ENCODE measurements at regions not wholly inside any gene's neighbourhood (a gene's known extent, or its start where the extent isn't known, plus 50 kb on each side); places are given as distances from the start of the nearest gene placed in this dataset.
"Not testable (repeated sequence)": the region's sequence is repeated elsewhere in the genome, so short reads cannot be mapped to it uniquely, and the experiment has no call there.

- FAIRE-seq; H3K4me3 Mint-ChIP-seq (ENCODE audit: unreplicated experiment); H3K36me3 Mint-ChIP-seq (ENCODE audit: low read depth, unreplicated experiment); H4K20me1 ChIP-seq (ENCODE audit: insufficient read depth, low read length); H3K4me1 Mint-ChIP-seq (ENCODE audit: low read depth, unreplicated experiment); H3K79me2 ChIP-seq (ENCODE audit: insufficient read depth, low read length); H3K36me3 ChIP-seq (ENCODE audit: insufficient read depth, low read length); H3K4me1 ChIP-seq (ENCODE audit: insufficient read depth, low read length); H3K9ac ChIP-seq (ENCODE audit: low read length); H3K4me3 ChIP-seq (ENCODE audit: insufficient read depth, low read depth, low read length); H3K9me3 ChIP-seq (ENCODE audit: insufficient read depth, low read depth, low read length); H3K27ac Mint-ChIP-seq (ENCODE audit: unreplicated experiment); H3K27ac ChIP-seq (ENCODE audit: low read depth, low read length); H2AFZ ChIP-seq (ENCODE audit: low read depth, low read length); H3K27me3 ChIP-seq (ENCODE audit: insufficient read depth, low read length); H3K4me2 ChIP-seq (ENCODE audit: low read length); H3K27me3 Mint-ChIP-seq (ENCODE audit: low read depth, unreplicated experiment); H3K9me3 Mint-ChIP-seq (ENCODE audit: unreplicated experiment); DNase-seq (ENCODE audit: low read depth): not testable (repeated sequence)
Observed at GRCh38 chr5:176033186-176033585, 65.1 kb upstream of the THOC3 start.

- not testable (repeated sequence) for H3K4me3 ChIP-seq (ENCODE audit: insufficient read depth, low read depth, low read length); H2AFZ ChIP-seq (ENCODE audit: low read depth, low read length); H3K9me3 Mint-ChIP-seq (ENCODE audit: unreplicated experiment); H3K9me3 ChIP-seq (ENCODE audit: insufficient read depth, low read depth, low read length); FAIRE-seq; H3K79me2 ChIP-seq (ENCODE audit: insufficient read depth, low read length); H3K9ac ChIP-seq (ENCODE audit: low read length); H3K36me3 ChIP-seq (ENCODE audit: insufficient read depth, low read length); DNase-seq (ENCODE audit: low read depth); H3K4me2 ChIP-seq (ENCODE audit: low read length); H3K27me3 Mint-ChIP-seq (ENCODE audit: low read depth, unreplicated experiment); H4K20me1 ChIP-seq (ENCODE audit: insufficient read depth, low read length); H3K27me3 ChIP-seq (ENCODE audit: insufficient read depth, low read length); H3K4me3 Mint-ChIP-seq (ENCODE audit: unreplicated experiment); H3K36me3 Mint-ChIP-seq (ENCODE audit: low read depth, unreplicated experiment); H3K27ac ChIP-seq (ENCODE audit: low read depth, low read length); H3K27ac Mint-ChIP-seq (ENCODE audit: unreplicated experiment); H3K4me1 Mint-ChIP-seq (ENCODE audit: low read depth, unreplicated experiment); H3K4me1 ChIP-seq (ENCODE audit: insufficient read depth, low read length)
Observed at GRCh38 chr5:176034407-176035200, 66.5 kb upstream of the THOC3 start.

- H3K27me3 Mint-ChIP-seq (ENCODE audit: low read depth, unreplicated experiment): peaks cover 12% of the 10 kb centered on the region
- H3K4me1 ChIP-seq (ENCODE audit: insufficient read depth, low read length); H3K36me3 ChIP-seq (ENCODE audit: insufficient read depth, low read length); H3K4me3 ChIP-seq (ENCODE audit: insufficient read depth, low read depth, low read length); H3K27ac ChIP-seq (ENCODE audit: low read depth, low read length); H2AFZ ChIP-seq (ENCODE audit: low read depth, low read length); DNase-seq (ENCODE audit: low read depth); H3K27ac Mint-ChIP-seq (ENCODE audit: unreplicated experiment); H3K9me3 ChIP-seq (ENCODE audit: insufficient read depth, low read depth, low read length); H4K20me1 ChIP-seq (ENCODE audit: insufficient read depth, low read length); H3K9me3 Mint-ChIP-seq (ENCODE audit: unreplicated experiment); H3K4me1 Mint-ChIP-seq (ENCODE audit: low read depth, unreplicated experiment); H3K4me3 Mint-ChIP-seq (ENCODE audit: unreplicated experiment); H3K79me2 ChIP-seq (ENCODE audit: insufficient read depth, low read length); H3K9ac ChIP-seq (ENCODE audit: low read length); H3K4me2 ChIP-seq (ENCODE audit: low read length); H3K27me3 ChIP-seq (ENCODE audit: insufficient read depth, low read length); H3K36me3 Mint-ChIP-seq (ENCODE audit: low read depth, unreplicated experiment); FAIRE-seq: not testable (repeated sequence)
Observed at GRCh38 chr5:176035201-176035530, 67.1 kb upstream of the THOC3 start.

GRCh38 chr5:176035816-176036308 lies 67.7 kb upstream of the THOC3 start:
- H3K79me2 ChIP-seq (ENCODE audit: insufficient read depth, low read length); H3K9ac ChIP-seq (ENCODE audit: low read length); H3K27ac Mint-ChIP-seq (ENCODE audit: unreplicated experiment); H3K4me3 ChIP-seq (ENCODE audit: insufficient read depth, low read depth, low read length); H3K27ac ChIP-seq (ENCODE audit: low read depth, low read length); H3K9me3 ChIP-seq (ENCODE audit: insufficient read depth, low read depth, low read length); H4K20me1 ChIP-seq (ENCODE audit: insufficient read depth, low read length); FAIRE-seq; DNase-seq (ENCODE audit: low read depth); H3K36me3 ChIP-seq (ENCODE audit: insufficient read depth, low read length); H3K9me3 Mint-ChIP-seq (ENCODE audit: unreplicated experiment); H3K4me2 ChIP-seq (ENCODE audit: low read length); H2AFZ ChIP-seq (ENCODE audit: low read depth, low read length); H3K4me3 Mint-ChIP-seq (ENCODE audit: unreplicated experiment); H3K4me1 Mint-ChIP-seq (ENCODE audit: low read depth, unreplicated experiment); H3K27me3 ChIP-seq (ENCODE audit: insufficient read depth, low read length); H3K4me1 ChIP-seq (ENCODE audit: insufficient read depth, low read length); H3K36me3 Mint-ChIP-seq (ENCODE audit: low read depth, unreplicated experiment): not testable (repeated sequence)
- peaks cover 12% of the 10 kb centered on the region for H3K27me3 Mint-ChIP-seq (ENCODE audit: low read depth, unreplicated experiment)

- H4K20me1 ChIP-seq (ENCODE audit: insufficient read depth, low read length); H3K9me3 ChIP-seq (ENCODE audit: insufficient read depth, low read depth, low read length); H3K36me3 Mint-ChIP-seq (ENCODE audit: low read depth, unreplicated experiment); H2AFZ ChIP-seq (ENCODE audit: low read depth, low read length); H3K4me3 Mint-ChIP-seq (ENCODE audit: unreplicated experiment); H3K27ac ChIP-seq (ENCODE audit: low read depth, low read length); H3K36me3 ChIP-seq (ENCODE audit: insufficient read depth, low read length); H3K4me2 ChIP-seq (ENCODE audit: low read length); H3K4me3 ChIP-seq (ENCODE audit: insufficient read depth, low read depth, low read length); H3K9me3 Mint-ChIP-seq (ENCODE audit: unreplicated experiment); H3K9ac ChIP-seq (ENCODE audit: low read length); H3K4me1 Mint-ChIP-seq (ENCODE audit: low read depth, unreplicated experiment); H3K27ac Mint-ChIP-seq (ENCODE audit: unreplicated experiment); FAIRE-seq; DNase-seq (ENCODE audit: low read depth); H3K4me1 ChIP-seq (ENCODE audit: insufficient read depth, low read length); H3K27me3 ChIP-seq (ENCODE audit: insufficient read depth, low read length); H3K79me2 ChIP-seq (ENCODE audit: insufficient read depth, low read length): not testable (repeated sequence)
- peaks cover 12% of the 10 kb centered on the region for H3K27me3 Mint-ChIP-seq (ENCODE audit: low read depth, unreplicated experiment)
Observed at GRCh38 chr5:176036391-176036790, 68.3 kb upstream of the THOC3 start.

GRCh38 chr5:176037190-176037589 lies 69.1 kb upstream of the THOC3 start:
- not testable (repeated sequence) for H3K9me3 ChIP-seq (ENCODE audit: insufficient read depth, low read depth, low read length); H3K4me3 ChIP-seq (ENCODE audit: insufficient read depth, low read depth, low read length); H3K36me3 ChIP-seq (ENCODE audit: insufficient read depth, low read length); H3K79me2 ChIP-seq (ENCODE audit: insufficient read depth, low read length); H3K4me2 ChIP-seq (ENCODE audit: low read length); H2AFZ ChIP-seq (ENCODE audit: low read depth, low read length); H3K4me1 ChIP-seq (ENCODE audit: insufficient read depth, low read length); H3K36me3 Mint-ChIP-seq (ENCODE audit: low read depth, unreplicated experiment); H3K27me3 ChIP-seq (ENCODE audit: insufficient read depth, low read length); H3K27ac ChIP-seq (ENCODE audit: low read depth, low read length); H3K4me1 Mint-ChIP-seq (ENCODE audit: low read depth, unreplicated experiment); H3K4me3 Mint-ChIP-seq (ENCODE audit: unreplicated experiment); H3K9ac ChIP-seq (ENCODE audit: low read length); H3K9me3 Mint-ChIP-seq (ENCODE audit: unreplicated experiment); DNase-seq (ENCODE audit: low read depth); FAIRE-seq; H3K27ac Mint-ChIP-seq (ENCODE audit: unreplicated experiment); H4K20me1 ChIP-seq (ENCODE audit: insufficient read depth, low read length)
- H3K27me3 Mint-ChIP-seq (ENCODE audit: low read depth, unreplicated experiment): peaks cover 12% of the 10 kb centered on the region
